HepG2 (cell line): ENCODE measurements at regions not wholly inside any gene's neighbourhood (a gene's known extent, or its start where the extent isn't known, plus 50 kb on each side); places are given as distances from the start of the nearest gene placed in this dataset.

Experiments
- ATAC-seq: fragments of 200-7000 bp; cut with Tn5 transposase; 3 replicates; pipeline ENCODE4 v1.9.1; 2020; ENCODE audit warnings: mild to moderate bottlenecking, moderate library complexity
- BruUV-seq: library from RNA; stranded (reverse); fragments of 400-500 nt; replicated peaks from 2 replicates; lab custom pipeline; 2021; lab: Mats Ljungman, UMichigan
- CTCF ChIA-PET: fragments of 300-600 bp; formaldehyde crosslinking; extraction: SDS; loops from one replicate; lab custom pipeline; 2021; ENCODE audit warnings: low total read pairs, inconsistent platforms, low intra/inter-chr PET ratio; lab: Yijun Ruan, JAX
- POLR2A ChIA-PET: fragments of 350-600 bp; sonication (Branson Sonifier 250); formaldehyde crosslinking; loops from one replicate; lab custom pipeline; 2020; ENCODE audit warnings: antibody characterized with exemption, inconsistent platforms; lab: Yijun Ruan, JAX
- DNase-seq: peaks from one replicate; pipeline ENCODE4 v3.0.0-alpha.2; 2015; ENCODE audit warnings: low spot score
- FAIRE-seq: peaks from 3 replicates; lab custom pipeline; 2011; peaks lifted over from hg19 to GRCh38; lab: Jason Lieb, UNC
- H2AFZ ChIP-seq: one replicate; pipeline ENCODE4 v1.6.1; 2011; ENCODE audit warnings: low read length, inconsistent platforms
- H3K27ac ChIP-seq: fragments of 300-600 bp; 3 replicates; pipeline ENCODE4 v1.8.0; 2011; ENCODE audit warnings: mixed run types, mild to moderate bottlenecking, mixed read lengths, low read length, inconsistent platforms; ENCODE audit not compliant: insufficient read depth; ENCODE audit errors: extremely low read length
- H3K27me3 ChIP-seq, 2 experiments: fragments of 200-600 bp in 1 of 2; 2 replicates in 1 of 2; 3 replicates in 1 of 2; pipeline versions ENCODE4 v1.6.0 to v1.8.0; 2011; ENCODE audit warnings: low read length in 2 of 2, mild to moderate bottlenecking in 2 of 2, moderate library complexity in 2 of 2, inconsistent platforms in 1 of 2; ENCODE audit not compliant: insufficient read depth in 2 of 2, control insufficient read depth in 1 of 2
- H3K36me3 ChIP-seq, 2 experiments: fragments of 200-600 bp in 1 of 2; replicated peaks in 1 of 2; 2 replicates in 1 of 2; 3 replicates in 1 of 2; pipeline versions ENCODE4 v1.5.1 to v1.8.0; 2011; ENCODE audit warnings: low read length in 2 of 2, inconsistent platforms in 1 of 2; ENCODE audit not compliant: insufficient read depth in 2 of 2, control insufficient read depth in 1 of 2
- H3K4me1 ChIP-seq: 2 replicates; pipeline ENCODE4 v1.5.1; 2012; ENCODE audit warnings: low read length, inconsistent platforms; ENCODE audit not compliant: insufficient read depth
- H3K4me2 ChIP-seq: 2 replicates; pipeline ENCODE4 v1.6.0; 2011; ENCODE audit warnings: low read depth, low read length, inconsistent platforms
- H3K4me3 ChIP-seq, 3 experiments: fragments of 200-600 bp in 1 of 3; sonication (generic), shearing (Covaris generic) in 1 of 3; replicated peaks in 1 of 3; 2 replicates each; pipeline ENCODE4 v1.5.1; 2011 to 2016; ENCODE audit warnings: low read length in 3 of 3, inconsistent platforms in 2 of 3, low read depth in 2 of 3, mild to moderate bottlenecking in 2 of 3, control low read depth in 1 of 3, mixed read lengths in 1 of 3; ENCODE audit not compliant: insufficient read depth in 1 of 3
- H3K79me2 ChIP-seq: one replicate; pipeline ENCODE4 v1.6.1; 2011; ENCODE audit warnings: low read length, inconsistent platforms; ENCODE audit not compliant: insufficient read depth
- H3K9ac ChIP-seq: 2 replicates; pipeline ENCODE4 v1.6.0; 2011; ENCODE audit warnings: mild to moderate bottlenecking, low read depth, low read length, inconsistent platforms; ENCODE audit not compliant: insufficient read depth
- H3K9me3 ChIP-seq: 2 replicates; pipeline ENCODE4 v1.5.1; 2012; ENCODE audit warnings: mild to moderate bottlenecking, low read length
- H4K20me1 ChIP-seq: 2 replicates; pipeline ENCODE4 v1.6.0; 2011; ENCODE audit warnings: inconsistent platforms, mild to moderate bottlenecking, low read length, moderate library complexity; ENCODE audit not compliant: insufficient read depth
- IRX3 ChIP-seq: sonication (generic); formaldehyde crosslinking; IDR thresholded peaks from 2 replicates; pipeline ENCODE4 v1.8.1; 2023; ENCODE audit warnings: mild to moderate bottlenecking, low read depth, missing genetic modification reagents, borderline replicate concordance
- KLF11 ChIP-seq: IDR thresholded peaks from 2 replicates; pipeline ENCODE4 v1.6.1; 2016; ENCODE audit warnings: missing compliant biosample characterization
- SALL2 ChIP-seq: sonication (generic); formaldehyde crosslinking; IDR thresholded peaks from 2 replicates; pipeline ENCODE4 v1.8.1; 2023; ENCODE audit warnings: mild to moderate bottlenecking, missing genetic modification reagents, inconsistent platforms
- SIX1 ChIP-seq: sonication (generic); formaldehyde crosslinking; IDR thresholded peaks from 2 replicates; pipeline ENCODE4 v1.4.0; 2020; ENCODE audit warnings: missing genetic modification reagents, borderline replicate concordance
- ZFP36L1 ChIP-seq: sonication (generic); formaldehyde crosslinking; IDR thresholded peaks from 2 replicates; pipeline ENCODE4 v1.8.0; 2022; ENCODE audit warnings: mild to moderate bottlenecking, missing genetic modification reagents, moderate library complexity
- ZSCAN20 ChIP-seq: sonication (generic); formaldehyde crosslinking; IDR thresholded peaks from 2 replicates; pipeline ENCODE4 v1.4.0; 2020; ENCODE audit warnings: missing genetic modification reagents, mild to moderate bottlenecking, borderline replicate concordance
- WGBS: methylation state at CpG from one replicate; pipeline ENCODE4 v1.1.6; 2017; ENCODE audit warnings: low lambda C conversion rate; 5-methylcytosine and 5-hydroxymethylcytosine counted together
- in situ Hi-C: cut with HindIII; loops from 2 replicates; pipeline ENCODE4 v1.10.0; 2017; ENCODE audit warnings: low pct_unique_long_range_greater_than_20kb; ENCODE audit not compliant: extremely low pct_ligation_motif_present
- intact Hi-C: fragments of 100-400 bp; cut with micrococcal nuclease; formaldehyde crosslinking; loops from one replicate; pipeline ENCODE4 v1.10.0; 2022; ENCODE audit not compliant: unreplicated experiment
- TF ChIP-seq, protein P1 (sequence below): sonication (generic); formaldehyde crosslinking; IDR thresholded peaks from 2 replicates; pipeline ENCODE4 v1.4.0; 2020; ENCODE audit warnings: missing genetic modification reagents, borderline replicate concordance
- TF ChIP-seq, protein P2 (sequence below): sonication (generic); formaldehyde crosslinking; IDR thresholded peaks from 2 replicates; pipeline ENCODE4 v1.4.0; 2020; ENCODE audit warnings: missing genetic modification reagents

DNA sequence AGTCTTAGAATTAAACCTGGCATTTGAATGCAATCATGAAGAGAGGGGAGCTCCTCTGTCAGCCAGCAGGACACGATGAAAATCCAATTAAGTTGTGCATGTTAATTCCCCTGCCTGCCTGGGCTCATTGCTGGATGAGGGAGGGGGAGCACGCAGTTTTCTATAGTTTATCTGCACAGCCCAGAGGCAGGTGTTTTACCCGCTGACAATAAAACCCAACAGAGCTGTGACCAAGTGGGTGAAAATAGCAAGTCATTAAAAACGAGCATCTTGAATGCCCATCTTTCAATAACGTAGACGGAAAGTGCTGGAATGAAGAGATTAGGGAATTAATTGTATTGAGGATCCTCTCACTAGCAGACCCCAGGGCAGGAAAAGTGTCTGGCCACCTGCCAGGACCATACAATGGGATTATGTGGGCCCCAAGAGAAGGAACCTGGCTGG, 100.1 kb upstream of the FAM20C start (continued):
- TF ChIP-seq SIX1 (CRISPR knock-in tag): no peak

DNA sequence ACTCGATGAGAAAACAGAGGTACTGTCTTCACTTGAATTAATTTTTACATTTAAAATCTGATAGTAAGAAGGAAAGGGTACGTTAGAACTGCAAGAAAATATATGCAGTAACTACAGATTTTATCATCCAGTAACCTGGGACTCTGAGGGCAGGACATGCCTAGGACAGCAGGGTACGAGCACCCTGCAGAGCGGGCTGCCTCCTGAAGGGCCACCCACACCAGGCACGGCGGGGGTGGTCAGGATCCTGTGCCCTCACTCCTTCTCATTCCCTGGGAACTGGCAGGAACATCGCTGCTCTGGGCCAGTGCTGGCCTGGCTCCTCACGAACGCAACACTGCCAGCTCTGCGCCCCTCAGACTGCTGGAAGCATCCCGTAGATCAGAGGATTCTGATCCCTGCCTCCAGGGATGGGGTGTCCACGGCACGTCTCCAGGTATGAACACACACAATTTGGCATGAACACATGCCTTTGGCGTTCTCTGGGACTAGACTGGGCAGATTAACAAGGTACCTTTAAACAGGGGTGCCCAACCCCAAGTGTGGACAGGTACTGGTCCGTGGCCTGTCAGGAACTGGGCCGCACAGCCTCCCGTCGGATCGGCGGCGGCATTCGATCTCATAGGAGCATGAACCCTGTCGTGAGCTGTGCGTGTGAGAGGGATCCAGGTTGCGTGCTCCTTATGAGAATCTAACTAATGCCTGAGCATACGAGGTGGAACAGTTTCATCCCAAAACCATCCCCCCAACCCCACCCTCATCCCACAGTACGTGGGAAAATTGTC, 99.3 kb upstream of the FAM20C start:
- WGBS: 52% methylated on average over 22 of the region's 27 CpGs
- Histone ChIP-seq H2AFZ (no peak overlapping the region), H3K4me2 (no peak overlapping the region), H3K4me1 (no peaks in the 10 kb centered on the region), H3K9me3 (no peaks in the 10 kb centered on the region), H3K9ac (no peak overlapping the region), H3K79me2 (no peaks in the 10 kb centered on the region), H3K27me3 (peaks cover 2 to 44% of the 10 kb centered on the region in 2 experiments; a peak in 3 of 5 replicates), H3K4me3 (no peak overlapping the region), H3K36me3 (no peaks in the 10 kb centered on the region), H3K27ac (no peak overlapping the region), H4K20me1 (no peaks in the 10 kb centered on the region)
- in situ Hi-C loops: no loop called here
- TF ChIP-seq ZFP36L1 (CRISPR knock-in tag) (no peak), SALL2 (no peak), KLF11 (no peak), IRX3 (no peak), ZSCAN20 (no peak)
- TF ChIP-seq, protein P1, sequence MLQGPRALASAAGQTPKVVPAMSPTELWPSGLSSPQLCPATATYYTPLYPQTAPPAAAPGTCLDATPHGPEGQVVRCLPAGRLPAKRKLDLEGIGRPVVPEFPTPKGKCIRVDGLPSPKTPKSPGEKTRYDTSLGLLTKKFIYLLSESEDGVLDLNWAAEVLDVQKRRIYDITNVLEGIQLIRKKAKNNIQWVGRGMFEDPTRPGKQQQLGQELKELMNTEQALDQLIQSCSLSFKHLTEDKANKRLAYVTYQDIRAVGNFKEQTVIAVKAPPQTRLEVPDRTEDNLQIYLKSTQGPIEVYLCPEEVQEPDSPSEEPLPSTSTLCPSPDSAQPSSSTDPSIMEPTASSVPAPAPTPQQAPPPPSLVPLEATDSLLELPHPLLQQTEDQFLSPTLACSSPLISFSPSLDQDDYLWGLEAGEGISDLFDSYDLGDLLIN (CRISPR knock-in tag): no peak
- TF ChIP-seq, protein P2, sequence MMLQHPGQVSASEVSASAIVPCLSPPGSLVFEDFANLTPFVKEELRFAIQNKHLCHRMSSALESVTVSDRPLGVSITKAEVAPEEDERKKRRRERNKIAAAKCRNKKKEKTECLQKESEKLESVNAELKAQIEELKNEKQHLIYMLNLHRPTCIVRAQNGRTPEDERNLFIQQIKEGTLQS (CRISPR knock-in tag): no peak
- BruUV-seq: no TSS peak
- no peak for ATAC-seq
- intact Hi-C loops: no loop called here
- CTCF ChIA-PET: no interaction called here
- POLR2A ChIA-PET: no interaction called here
- DNase-seq: no peak
- no peak for FAIRE-seq
